ENCODE measurements at regions not wholly inside any gene's neighbourhood (a gene's known extent, or its start where the extent isn't known, plus 50 kb on each side); places are given as distances from the start of the nearest gene placed in this dataset.

- Histone ChIP-seq H3K9me2 (no peaks in the 10 kb centered on the region), H3K36me3 (replicated peaks in 1 of 2; ENCODE audit: control insufficient read depth in 1 of 2, insufficient read depth in 2 of 2, low read length in 1 of 2) (no peaks in the 10 kb centered on the region), H3K4me3 (ENCODE audit: low read depth in 2 of 2, low read length in 1 of 2) (no peak overlapping the region), H3K4me2 (no peak overlapping the region), H3K27ac (ENCODE audit: low read depth in 2 of 2, low read length in 1 of 2) (no peak overlapping the region), H2AFZ (ENCODE audit: low read depth) (no peak overlapping the region), H3K4me1 (ENCODE audit: control insufficient read depth in 1 of 2, insufficient read depth in 2 of 2, low read depth in 1 of 2, low read length in 1 of 2) (no peaks in the 10 kb centered on the region), H3K27me3 (ENCODE audit: insufficient read depth) (no peaks in the 10 kb centered on the region), H4K20me1 (ENCODE audit: insufficient read depth) (no peaks in the 10 kb centered on the region), H3K9ac (no peak overlapping the region), H3F3A (replicated peaks; ENCODE audit: insufficient read depth) (no peaks in the 10 kb centered on the region), H3K9me3 (no peaks in the 10 kb centered on the region), H3K79me2 (ENCODE audit: insufficient read depth) (no peaks in the 10 kb centered on the region)
- no peak for TF ChIP-seq SMC3 (IDR thresholded peaks at IDR 0.05; ENCODE audit: low read depth, low read length)
- 61% methylated on average over 9 of the region's 23 CpGs for WGBS (ENCODE audit: low lambda C conversion rate)
- no peak for DNase-seq
- CTCF ChIA-PET, result no interaction called here
- POLR2A ChIA-PET, result no interaction called here
Measured at GRCh38 chr4:133385161-133385954, 236.3 kb downstream of the PCDH10 start.

- no peak overlapping the region for H3K9ac ChIP-seq
- H4K20me1 ChIP-seq (ENCODE audit: insufficient read depth), result no peaks in the 10 kb centered on the region
- no peak overlapping the region for H2AFZ ChIP-seq (ENCODE audit: low read depth)
- no peak overlapping the region for H3K27ac ChIP-seq (ENCODE audit: low read depth in 2 of 2, low read length in 1 of 2)
- H3K4me1 ChIP-seq (ENCODE audit: control insufficient read depth in 1 of 2, insufficient read depth in 2 of 2, low read depth in 1 of 2, low read length in 1 of 2), result no peaks in the 10 kb centered on the region
- 41% methylated on average over 20 of the region's 22 CpGs for WGBS (ENCODE audit: low lambda C conversion rate)
- no peak overlapping the region for H3K4me3 ChIP-seq (ENCODE audit: low read depth in 2 of 2, low read length in 1 of 2)
- no peaks in the 10 kb centered on the region for H3K27me3 ChIP-seq (ENCODE audit: insufficient read depth)
- no peak overlapping the region for H3K4me2 ChIP-seq
- H3F3A ChIP-seq (replicated peaks; ENCODE audit: insufficient read depth), result no peaks in the 10 kb centered on the region
- POLR2A ChIA-PET, result no interaction called here
- H3K9me2 ChIP-seq, result no peaks in the 10 kb centered on the region
- CTCF ChIA-PET, result no interaction called here
- DNase-seq, result no peak
- H3K79me2 ChIP-seq (ENCODE audit: insufficient read depth), result no peaks in the 10 kb centered on the region
- no peaks in the 10 kb centered on the region for H3K36me3 ChIP-seq (replicated peaks in 1 of 2; ENCODE audit: control insufficient read depth in 1 of 2, insufficient read depth in 2 of 2, low read length in 1 of 2)
- H3K9me3 ChIP-seq, result no peaks in the 10 kb centered on the region
- TF ChIP-seq IRF3 (IDR thresholded peaks at IDR 0.05; ENCODE audit: low read depth, low read length) (no peak), TCF12 (IDR thresholded peaks at IDR 0.05) (no peak), FOXJ3 (CRISPR knock-in tag; IDR thresholded peaks at IDR 0.05) (no peak), MXI1 (IDR thresholded peaks at IDR 0.05; ENCODE audit: low read depth, low read length) (no peak), USF1 (IDR thresholded peaks at IDR 0.05; ENCODE audit: borderline replicate concordance, low read depth) (no peak), NRF1 (IDR thresholded peaks at IDR 0.05; ENCODE audit: low read depth, low read length) (no peak), MEF2A (IDR thresholded peaks at IDR 0.05; ENCODE audit: borderline replicate concordance, low read depth) (no peak), PBX3 (IDR thresholded peaks at IDR 0.05) (no peak), MAX (IDR thresholded peaks at IDR 0.05; ENCODE audit: low read depth) (no peak), JUND (IDR thresholded peaks at IDR 0.05) (no peak), GABPA (IDR thresholded peaks at IDR 0.05; ENCODE audit: low read depth) (no peak), SIN3A (IDR thresholded peaks at IDR 0.05; ENCODE audit: borderline replicate concordance, low read depth, low read length) (no peak), ZBTB33 (IDR thresholded peaks at IDR 0.05; ENCODE audit: borderline replicate concordance, low read depth) (no peak)
Measured at GRCh38 chr4:133379681-133380438, 230.8 kb downstream of the PCDH10 start.
